ENCODE measurements at regions not wholly inside any gene's neighbourhood (a gene's known extent, or its start where the extent isn't known, plus 50 kb on each side); places are given as distances from the start of the nearest gene placed in this dataset.

DNA sequence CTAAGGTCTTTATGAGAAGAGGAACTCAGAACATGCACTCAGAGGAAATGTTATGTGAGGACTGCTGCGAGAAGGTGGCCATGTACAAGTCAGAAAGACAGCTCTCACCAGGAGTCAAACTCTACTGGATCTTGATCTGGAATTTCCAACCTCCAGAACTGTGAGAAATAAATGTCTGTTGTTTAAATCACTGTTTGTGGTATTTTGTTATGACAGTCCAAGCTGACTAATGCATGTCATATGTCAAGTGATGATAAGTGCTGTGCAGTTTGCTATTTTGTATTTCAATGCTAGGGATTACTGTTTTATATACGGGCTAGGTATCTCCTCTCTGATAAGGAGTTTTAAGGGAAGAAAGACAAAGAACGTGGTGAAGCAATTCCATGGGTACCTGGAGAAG is 162.3 kb downstream of the CPEB2 start:
- TF ChIP-seq EP300 (IDR thresholded peaks at IDR 0.05; ENCODE audit: borderline replicate concordance), result no peak
- TF ChIP-seq EGR1 (IDR thresholded peaks at IDR 0.05), result no peak
- TF ChIP-seq CEBPB (IDR thresholded peaks at IDR 0.05), result no peak
- TF ChIP-seq NFIC (IDR thresholded peaks at IDR 0.05), result no peak
- TF ChIP-seq TAF1 (IDR thresholded peaks at IDR 0.05; ENCODE audit: low read depth), result no peak
- TF ChIP-seq FOXM1 (IDR thresholded peaks at IDR 0.05; ENCODE audit: borderline replicate concordance, low read depth), result no peak
- TF ChIP-seq TCF12 (IDR thresholded peaks at IDR 0.05; ENCODE audit: low read depth), result no peak
- TF ChIP-seq, protein P1, sequence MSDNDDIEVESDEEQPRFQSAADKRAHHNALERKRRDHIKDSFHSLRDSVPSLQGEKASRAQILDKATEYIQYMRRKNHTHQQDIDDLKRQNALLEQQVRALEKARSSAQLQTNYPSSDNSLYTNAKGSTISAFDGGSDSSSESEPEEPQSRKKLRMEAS (IDR thresholded peaks at IDR 0.05), result no peak
- TF ChIP-seq TEAD4 (IDR thresholded peaks at IDR 0.05), result no peak
- TF ChIP-seq YY1 (IDR thresholded peaks at IDR 0.05; ENCODE audit: low read depth), result no peak

- TF ChIP-seq CEBPB (IDR thresholded peaks at IDR 0.05), result no peak
- TF ChIP-seq, protein P2, sequence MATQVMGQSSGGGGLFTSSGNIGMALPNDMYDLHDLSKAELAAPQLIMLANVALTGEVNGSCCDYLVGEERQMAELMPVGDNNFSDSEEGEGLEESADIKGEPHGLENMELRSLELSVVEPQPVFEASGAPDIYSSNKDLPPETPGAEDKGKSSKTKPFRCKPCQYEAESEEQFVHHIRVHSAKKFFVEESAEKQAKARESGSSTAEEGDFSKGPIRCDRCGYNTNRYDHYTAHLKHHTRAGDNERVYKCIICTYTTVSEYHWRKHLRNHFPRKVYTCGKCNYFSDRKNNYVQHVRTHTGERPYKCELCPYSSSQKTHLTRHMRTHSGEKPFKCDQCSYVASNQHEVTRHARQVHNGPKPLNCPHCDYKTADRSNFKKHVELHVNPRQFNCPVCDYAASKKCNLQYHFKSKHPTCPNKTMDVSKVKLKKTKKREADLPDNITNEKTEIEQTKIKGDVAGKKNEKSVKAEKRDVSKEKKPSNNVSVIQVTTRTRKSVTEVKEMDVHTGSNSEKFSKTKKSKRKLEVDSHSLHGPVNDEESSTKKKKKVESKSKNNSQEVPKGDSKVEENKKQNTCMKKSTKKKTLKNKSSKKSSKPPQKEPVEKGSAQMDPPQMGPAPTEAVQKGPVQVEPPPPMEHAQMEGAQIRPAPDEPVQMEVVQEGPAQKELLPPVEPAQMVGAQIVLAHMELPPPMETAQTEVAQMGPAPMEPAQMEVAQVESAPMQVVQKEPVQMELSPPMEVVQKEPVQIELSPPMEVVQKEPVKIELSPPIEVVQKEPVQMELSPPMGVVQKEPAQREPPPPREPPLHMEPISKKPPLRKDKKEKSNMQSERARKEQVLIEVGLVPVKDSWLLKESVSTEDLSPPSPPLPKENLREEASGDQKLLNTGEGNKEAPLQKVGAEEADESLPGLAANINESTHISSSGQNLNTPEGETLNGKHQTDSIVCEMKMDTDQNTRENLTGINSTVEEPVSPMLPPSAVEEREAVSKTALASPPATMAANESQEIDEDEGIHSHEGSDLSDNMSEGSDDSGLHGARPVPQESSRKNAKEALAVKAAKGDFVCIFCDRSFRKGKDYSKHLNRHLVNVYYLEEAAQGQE (IDR thresholded peaks at IDR 0.05; ENCODE audit: low read depth), result no peak
- no peak for TF ChIP-seq FOXM1 (IDR thresholded peaks at IDR 0.05; ENCODE audit: borderline replicate concordance, low read depth)
- TF ChIP-seq EGR1 (IDR thresholded peaks at IDR 0.05), result no peak
- TF ChIP-seq, protein P3, sequence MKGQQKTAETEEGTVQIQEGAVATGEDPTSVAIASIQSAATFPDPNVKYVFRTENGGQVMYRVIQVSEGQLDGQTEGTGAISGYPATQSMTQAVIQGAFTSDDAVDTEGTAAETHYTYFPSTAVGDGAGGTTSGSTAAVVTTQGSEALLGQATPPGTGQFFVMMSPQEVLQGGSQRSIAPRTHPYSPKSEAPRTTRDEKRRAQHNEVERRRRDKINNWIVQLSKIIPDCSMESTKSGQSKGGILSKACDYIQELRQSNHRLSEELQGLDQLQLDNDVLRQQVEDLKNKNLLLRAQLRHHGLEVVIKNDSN (IDR thresholded peaks at IDR 0.05), result no peak
- no peak for TF ChIP-seq CREB1 (IDR thresholded peaks at IDR 0.05; ENCODE audit: low read depth)
- no peak for TF ChIP-seq TCF12 (IDR thresholded peaks at IDR 0.05; ENCODE audit: low read depth)
- TF ChIP-seq EP300 (IDR thresholded peaks at IDR 0.05; ENCODE audit: borderline replicate concordance), result no peak
- TF ChIP-seq TAF1 (IDR thresholded peaks at IDR 0.05; ENCODE audit: low read depth), result no peak
- TF ChIP-seq YY1 (IDR thresholded peaks at IDR 0.05; ENCODE audit: low read depth), result no peak
- no peak for TF ChIP-seq RAD21 (IDR thresholded peaks at IDR 0.05; ENCODE audit: low read depth)
- TF ChIP-seq NFIC (IDR thresholded peaks at IDR 0.05), result no peak
These were observed 165.5 kb downstream of the CPEB2 start for GRCh38 chr4:15167743-15168142.

DNA sequence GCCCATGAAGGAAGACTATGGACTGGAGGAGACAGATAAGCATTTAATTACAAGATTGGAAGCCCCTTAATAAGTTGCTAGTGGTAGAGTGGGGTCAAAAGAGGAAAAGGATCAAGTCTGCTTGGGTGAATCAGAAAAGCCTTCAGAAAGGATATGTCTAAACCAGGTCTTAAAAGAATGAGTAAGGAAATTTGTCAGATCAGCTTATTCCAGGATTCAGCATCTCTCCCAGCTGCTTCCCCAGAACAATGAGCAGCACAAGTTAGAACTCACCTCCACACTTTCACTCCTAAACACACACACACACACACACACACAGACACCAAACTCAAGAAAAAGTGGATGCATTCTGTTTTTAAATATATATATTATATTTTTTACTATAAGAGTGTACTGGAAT is 166.5 kb downstream of the CPEB2 start:
- TF ChIP-seq YY1 (IDR thresholded peaks at IDR 0.05; ENCODE audit: low read depth) (no peak), EGR1 (IDR thresholded peaks at IDR 0.05) (no peak), CREB1 (IDR thresholded peaks at IDR 0.05; ENCODE audit: low read depth) (no peak), NFIC (IDR thresholded peaks at IDR 0.05) (no peak), TAF1 (IDR thresholded peaks at IDR 0.05; ENCODE audit: low read depth) (no peak), ZBTB7A (IDR thresholded peaks at IDR 0.05; ENCODE audit: low read depth) (no peak), CEBPB (IDR thresholded peaks at IDR 0.05) (no peak)

GRCh38 chr4:15171725-15172124 is 169.4 kb downstream of the CPEB2 start:
- TF ChIP-seq TCF12 (IDR thresholded peaks at IDR 0.05; ENCODE audit: low read depth) (no peak), TEAD4 (IDR thresholded peaks at IDR 0.05) (no peak), EP300 (IDR thresholded peaks at IDR 0.05; ENCODE audit: borderline replicate concordance) (no peak)

DNA sequence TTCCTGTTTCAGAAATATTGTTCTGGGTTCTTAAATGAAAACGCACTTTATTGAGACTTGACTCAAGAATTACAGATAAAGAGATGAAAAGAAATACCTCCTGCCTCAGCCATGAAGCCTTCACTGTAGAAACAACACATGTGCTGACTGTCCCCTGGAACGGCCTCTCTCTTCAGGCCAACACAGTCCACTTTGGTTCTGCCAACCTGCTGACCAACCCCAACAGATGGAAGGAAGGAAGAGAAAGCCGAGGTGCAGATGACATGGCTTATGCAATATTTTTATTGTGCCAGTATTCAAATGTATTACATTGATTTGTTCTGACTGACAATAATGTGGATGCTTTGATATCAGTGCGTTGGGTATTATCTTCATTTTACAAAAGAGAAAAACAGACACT is 171.0 kb downstream of the CPEB2 start:
- no peak for TF ChIP-seq TCF12 (IDR thresholded peaks at IDR 0.05; ENCODE audit: low read depth)
- TF ChIP-seq ZBTB7A (IDR thresholded peaks at IDR 0.05; ENCODE audit: low read depth), result no peak
- TF ChIP-seq, protein P1 (IDR thresholded peaks at IDR 0.05), result no peak
- TF ChIP-seq FOXM1 (IDR thresholded peaks at IDR 0.05; ENCODE audit: borderline replicate concordance, low read depth), result no peak
- TF ChIP-seq EP300 (IDR thresholded peaks at IDR 0.05; ENCODE audit: borderline replicate concordance), result no peak
- no peak for TF ChIP-seq CREB1 (IDR thresholded peaks at IDR 0.05; ENCODE audit: low read depth)
- TF ChIP-seq RAD21 (IDR thresholded peaks at IDR 0.05; ENCODE audit: low read depth), result no peak
- TF ChIP-seq EGR1 (IDR thresholded peaks at IDR 0.05), result no peak
- TF ChIP-seq CEBPB (IDR thresholded peaks at IDR 0.05), result no peak

DNA sequence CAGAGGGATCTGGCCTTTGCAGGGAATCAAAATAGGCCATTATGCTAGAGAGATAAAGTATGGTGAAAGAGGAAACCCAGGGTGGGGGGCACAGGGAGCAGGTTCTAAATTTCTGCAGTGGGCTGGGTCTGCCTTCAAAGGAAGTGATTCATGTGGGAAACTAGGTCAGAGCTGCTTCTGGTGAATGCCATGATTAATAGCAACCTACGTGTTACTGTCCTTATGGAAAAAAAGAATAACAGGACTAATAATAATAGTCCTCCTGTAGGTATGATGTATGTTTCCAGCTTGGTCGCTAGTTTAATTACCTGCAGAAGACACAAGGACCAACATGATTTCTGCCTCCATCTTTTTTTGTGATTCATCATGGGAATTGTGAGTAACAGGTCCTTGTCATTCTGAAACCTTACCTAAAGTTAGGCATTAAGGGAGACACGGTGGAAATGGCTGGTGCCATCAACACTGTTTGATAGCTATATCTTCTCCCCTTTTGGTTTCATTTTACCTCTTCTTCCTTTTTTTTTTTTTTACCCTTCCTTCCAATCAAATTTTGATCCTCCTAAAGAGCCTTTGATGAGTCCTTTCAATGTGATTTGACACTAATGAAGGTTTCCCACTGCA is 180.4 kb downstream of the CPEB2 start:
- no peak for TF ChIP-seq CREB1 (IDR thresholded peaks at IDR 0.05; ENCODE audit: low read depth)
- no peak for TF ChIP-seq RAD21 (IDR thresholded peaks at IDR 0.05; ENCODE audit: low read depth)
- TF ChIP-seq YY1 (IDR thresholded peaks at IDR 0.05; ENCODE audit: low read depth), result no peak
- TF ChIP-seq, protein P2 (IDR thresholded peaks at IDR 0.05; ENCODE audit: low read depth), result no peak
- TF ChIP-seq, protein P3 (IDR thresholded peaks at IDR 0.05), result no peak
- TF ChIP-seq EGR1 (IDR thresholded peaks at IDR 0.05), result no peak
- TF ChIP-seq, protein P1 (IDR thresholded peaks at IDR 0.05), result no peak
- TF ChIP-seq EP300 (IDR thresholded peaks at IDR 0.05; ENCODE audit: borderline replicate concordance), result no peak
- TF ChIP-seq NFIC (IDR thresholded peaks at IDR 0.05), result no peak
- TF ChIP-seq ZBTB7A (IDR thresholded peaks at IDR 0.05; ENCODE audit: low read depth), result no peak
- TF ChIP-seq TCF12 (IDR thresholded peaks at IDR 0.05; ENCODE audit: low read depth), result no peak
- no peak for TF ChIP-seq TEAD4 (IDR thresholded peaks at IDR 0.05)

Data from Ishikawa (cell line).